GM21786 (cell line): ENCODE measurements at regions not wholly inside any gene's neighbourhood (a gene's known extent, or its start where the extent isn't known, plus 50 kb on each side); places are given as distances from the start of the nearest gene placed in this dataset.

Experiments used
- ATAC-seq: cut with Tn5 transposase; IDR thresholded peaks from one replicate; pipeline ENCODE4 v1.9.1; 2021; ENCODE audit not compliant: unreplicated experiment

- ATAC-seq: peak; percentile 86
These were observed 188.1 kb downstream of the ARL4C start for GRCh38 chr2:234308813-234309195.

- ATAC-seq: no peak
These were observed 188.6 kb downstream of the ARL4C start for GRCh38 chr2:234308073-234308812.

GRCh38 chr2:234307322-234307961 lies 189.4 kb downstream of the ARL4C start:
- ATAC-seq: no peak

- ATAC-seq: no peak
These were observed 190.3 kb downstream of the ARL4C start for GRCh38 chr2:234306426-234307173.

- no peak for ATAC-seq
These were observed 191.0 kb downstream of the ARL4C start for GRCh38 chr2:234305846-234306245.

GRCh38 chr2:234304950-234305349 lies 191.9 kb downstream of the ARL4C start:
- no peak for ATAC-seq

DNA sequence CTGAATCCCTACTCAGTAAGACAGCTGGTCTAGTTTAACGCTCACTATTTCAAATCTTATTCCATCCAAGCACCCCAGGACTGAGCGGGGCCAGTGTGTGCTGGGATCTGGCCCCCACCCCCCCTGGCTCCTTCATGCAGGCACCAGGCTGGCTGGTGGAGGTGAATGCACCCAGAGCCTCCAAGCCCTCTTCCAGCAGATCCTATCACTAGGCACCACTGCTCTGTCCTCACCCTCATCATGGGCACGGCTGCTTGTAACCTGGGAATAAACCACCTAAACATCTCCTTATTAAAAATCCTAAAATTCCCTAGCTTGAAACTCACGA lies 194.3 kb downstream of the ARL4C start:
- ATAC-seq: no peak

GRCh38 chr2:234300932-234301823 lies 195.7 kb downstream of the ARL4C start:
- ATAC-seq: no peak

DNA sequence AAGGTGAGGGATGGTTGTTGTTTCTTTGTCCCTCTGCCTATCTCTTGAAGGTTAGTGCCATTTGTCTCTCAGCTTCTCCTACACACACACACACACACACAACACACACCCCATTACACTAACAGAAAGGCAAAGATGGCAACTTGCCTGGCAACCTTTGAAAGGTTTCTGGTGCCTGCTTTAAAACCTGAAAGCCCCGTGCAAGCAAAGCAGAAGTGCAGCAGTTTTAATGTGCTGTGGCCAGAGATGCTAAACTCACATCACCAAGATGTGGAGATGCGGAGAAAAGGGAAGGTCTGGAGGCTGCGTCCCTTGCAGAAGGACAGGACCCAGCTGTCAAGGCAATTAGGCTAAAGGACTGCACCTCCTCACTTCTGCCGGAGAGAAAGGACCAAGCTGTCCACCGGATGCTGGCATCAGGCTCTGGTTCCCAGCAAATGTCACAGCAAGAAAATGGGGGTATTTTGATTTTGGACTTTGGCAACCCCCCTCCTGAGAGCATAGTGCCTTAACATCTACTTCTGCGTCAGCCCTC lies 196.4 kb downstream of the ARL4C start:
- no peak for ATAC-seq

GRCh38 chr2:234298918-234299317 lies 198.0 kb downstream of the ARL4C start:
- no peak for ATAC-seq

- ATAC-seq: no peak
These were observed 199.9 kb downstream of the ARL4C start for GRCh38 chr2:234296991-234297390.

DNA sequence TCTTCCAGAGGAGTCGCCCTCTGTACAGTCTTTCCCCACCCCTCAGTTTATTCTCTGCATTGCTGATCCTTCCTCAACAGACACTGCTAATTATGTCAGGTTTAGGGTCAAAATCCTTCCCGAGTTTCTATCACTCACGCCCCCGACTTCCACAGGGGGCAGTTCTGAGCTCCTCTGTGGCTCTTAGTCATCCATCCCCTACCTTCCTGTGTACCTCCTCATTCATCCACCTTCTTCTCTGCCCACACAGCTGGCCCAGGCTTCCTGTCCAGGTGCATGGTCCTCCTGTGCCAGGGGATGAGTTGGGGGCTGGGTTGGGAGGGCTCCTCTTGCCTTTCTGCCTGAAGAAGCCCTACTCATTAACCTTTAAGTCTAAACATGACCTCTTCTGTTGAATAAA lies 202.9 kb downstream of the ARL4C start:
- no peak for ATAC-seq

GRCh38 chr2:234292962-234293243 lies 204.0 kb downstream of the ARL4C start:
- ATAC-seq: no peak

DNA sequence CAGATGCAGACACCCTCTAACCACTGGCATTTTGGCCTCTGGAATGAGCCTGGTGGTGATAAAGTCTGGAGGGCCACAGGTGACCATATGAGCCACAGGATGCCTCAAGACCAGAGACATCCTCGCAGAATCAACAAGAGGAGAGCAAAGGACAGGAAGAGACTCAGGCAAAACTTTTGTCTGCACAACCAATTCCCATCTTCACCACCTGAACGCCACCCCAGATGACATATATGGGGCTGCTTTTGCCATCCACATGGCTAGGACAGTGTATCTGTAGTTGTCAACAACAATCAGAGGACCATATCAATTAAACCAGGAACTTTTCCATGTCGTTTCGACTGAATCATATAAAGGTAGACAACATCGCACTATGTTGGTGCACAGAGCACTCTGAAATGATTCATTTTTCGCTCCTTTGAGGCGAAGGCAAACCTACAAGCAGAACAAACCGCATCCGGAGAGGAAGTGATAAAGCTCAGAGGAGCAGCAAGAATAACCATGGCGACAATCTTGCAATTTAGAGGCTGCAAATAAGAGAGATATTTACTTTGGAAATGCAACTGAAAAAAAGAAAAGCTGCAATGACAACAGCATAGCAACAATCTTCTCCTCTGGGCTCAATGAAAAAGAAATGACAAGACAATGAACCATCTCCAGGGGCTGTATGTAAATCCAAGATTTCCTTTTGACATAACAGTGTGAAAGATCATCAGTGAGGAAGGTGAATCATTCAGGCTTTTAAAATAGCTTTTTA lies 204.5 kb downstream of the ARL4C start:
- ATAC-seq: peak; percentile 67

- no peak for ATAC-seq
These were observed 205.1 kb downstream of the ARL4C start for GRCh38 chr2:234291765-234292204.

DNA sequence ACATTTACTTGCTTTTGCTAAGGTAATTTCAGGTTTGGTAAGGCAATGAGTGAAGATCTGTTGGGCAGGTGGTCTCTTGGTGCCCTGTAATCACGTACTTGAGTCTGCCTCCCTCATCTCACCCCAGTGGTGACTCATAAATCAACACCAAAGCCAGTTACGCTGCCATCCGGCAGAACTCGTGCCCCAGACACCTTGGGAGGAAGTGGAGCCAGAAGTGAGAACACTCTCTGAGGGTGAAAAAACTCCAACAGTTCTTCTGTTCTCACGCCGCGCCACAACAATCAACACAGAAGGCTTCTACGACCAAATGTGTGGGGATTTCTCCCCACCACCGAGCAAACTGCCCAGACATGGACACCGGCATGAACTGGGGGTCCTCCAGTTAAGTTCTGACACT lies 206.2 kb downstream of the ARL4C start:
- peak; percentile 58 for ATAC-seq

DNA sequence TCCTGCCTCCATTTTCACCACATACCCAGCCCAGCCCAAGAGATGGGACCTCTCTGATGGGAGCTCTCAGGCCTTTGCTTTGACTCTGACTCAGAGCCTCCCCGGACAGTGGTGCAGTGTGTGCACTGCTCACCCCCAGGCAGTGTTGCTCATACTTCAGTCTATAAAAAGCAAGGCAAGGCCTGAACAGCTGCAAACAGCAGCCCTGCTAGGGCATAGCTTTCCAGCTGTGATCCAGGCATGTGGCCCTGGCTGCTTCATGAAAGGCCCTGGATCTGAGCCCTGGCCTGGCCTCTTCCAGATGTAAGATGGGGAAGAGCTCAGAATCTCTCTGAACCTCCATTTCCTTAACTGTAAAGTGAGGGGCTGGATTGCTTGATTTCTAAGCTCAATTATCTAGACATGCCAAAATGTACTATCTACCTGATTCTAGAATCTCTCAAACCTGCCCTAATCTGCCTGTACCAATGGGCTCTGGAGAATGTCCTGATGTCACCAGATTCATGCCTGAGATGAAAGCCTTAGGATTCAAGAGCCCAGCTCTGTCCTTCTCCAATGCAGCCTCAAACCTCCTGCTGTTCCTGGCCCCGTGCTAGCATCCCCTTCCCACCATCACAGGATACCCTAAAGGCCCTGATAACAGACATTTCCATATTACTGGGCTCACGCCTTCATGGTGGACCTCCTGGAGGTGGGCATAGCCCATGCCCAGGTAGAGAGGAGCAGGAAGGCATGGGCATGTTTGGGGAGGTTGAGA lies 206.9 kb downstream of the ARL4C start:
- no peak for ATAC-seq

DNA sequence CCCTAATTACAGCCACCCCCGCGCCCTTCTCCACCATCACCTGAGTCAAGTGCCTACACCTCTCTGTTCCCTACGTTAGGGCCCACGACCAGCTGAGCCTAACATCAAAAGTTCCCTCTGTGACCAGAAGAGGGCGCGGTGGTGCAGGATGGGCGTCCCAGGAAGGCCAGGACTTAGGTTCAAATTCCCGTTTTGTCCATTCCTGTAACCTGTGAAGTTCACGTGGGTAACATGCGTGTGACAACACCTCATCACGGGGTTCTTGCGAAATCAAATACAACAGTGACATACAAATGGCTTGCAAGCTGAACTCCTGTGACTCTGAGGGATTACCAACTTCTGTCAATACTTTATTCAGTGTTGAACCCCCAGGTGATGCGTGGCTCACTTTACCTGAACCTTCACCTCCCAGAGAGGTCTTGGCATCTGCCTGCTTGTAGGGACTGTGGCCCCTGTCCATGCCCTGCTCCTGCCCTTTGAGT lies 207.9 kb downstream of the ARL4C start:
- ATAC-seq: no peak

DNA sequence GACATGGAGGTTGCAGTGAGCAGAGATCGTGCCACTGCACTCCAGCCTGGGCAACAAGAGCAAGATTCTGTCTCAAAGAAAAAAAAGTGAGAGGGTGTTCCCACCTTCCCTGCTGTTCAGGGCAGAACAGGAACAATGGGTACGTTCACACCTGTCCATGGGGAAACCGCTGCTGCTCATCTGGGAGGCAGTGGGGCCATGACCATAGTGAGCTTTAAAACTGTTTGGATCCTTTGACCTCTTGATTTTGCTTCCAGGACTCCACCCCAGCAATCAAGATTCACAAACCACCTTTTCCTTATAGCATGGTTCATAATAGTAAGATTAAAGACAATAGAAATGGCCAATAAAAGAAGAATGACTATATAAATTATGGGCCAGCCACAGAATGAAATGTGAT lies 209.2 kb downstream of the ARL4C start:
- ATAC-seq: no peak

- ATAC-seq: no peak
These were observed 209.9 kb downstream of the ARL4C start for GRCh38 chr2:234286956-234287355.
